Fibroblast of the conjunctiva (primary cell): ENCODE measurements at regions not wholly inside any gene's neighbourhood (a gene's known extent, or its start where the extent isn't known, plus 50 kb on each side); places are given as distances from the start of the nearest gene placed in this dataset.
"Not testable (repeated sequence)": the region's sequence is repeated elsewhere in the genome, so short reads cannot be mapped to it uniquely, and the experiment has no call there.

Experiments used
- DNase-seq: peaks from one replicate; pipeline ENCODE4 v3.0.0-alpha.2; 2010; ENCODE audit warnings: low read depth

DNA sequence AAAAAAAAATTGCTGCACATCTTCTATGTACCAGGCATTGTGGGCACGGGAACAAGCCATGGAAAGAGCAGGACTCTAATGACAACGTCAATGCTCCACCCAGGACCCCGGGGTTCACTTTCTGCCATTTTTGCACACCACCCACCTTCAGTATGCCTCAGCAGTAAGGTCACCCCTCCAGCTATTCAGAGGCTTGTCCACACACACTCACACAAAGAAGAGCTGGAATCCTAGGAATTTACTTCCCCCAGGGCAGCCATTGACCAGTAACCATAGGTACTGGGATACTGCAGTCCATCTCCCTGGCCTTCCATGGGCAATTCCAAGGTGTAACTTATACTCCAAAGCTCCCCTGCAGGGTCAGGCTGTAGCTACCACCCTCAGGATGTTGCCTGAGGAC, 170.8 kb downstream of the SUCLG1 start:
- DNase-seq = no peak

DNA sequence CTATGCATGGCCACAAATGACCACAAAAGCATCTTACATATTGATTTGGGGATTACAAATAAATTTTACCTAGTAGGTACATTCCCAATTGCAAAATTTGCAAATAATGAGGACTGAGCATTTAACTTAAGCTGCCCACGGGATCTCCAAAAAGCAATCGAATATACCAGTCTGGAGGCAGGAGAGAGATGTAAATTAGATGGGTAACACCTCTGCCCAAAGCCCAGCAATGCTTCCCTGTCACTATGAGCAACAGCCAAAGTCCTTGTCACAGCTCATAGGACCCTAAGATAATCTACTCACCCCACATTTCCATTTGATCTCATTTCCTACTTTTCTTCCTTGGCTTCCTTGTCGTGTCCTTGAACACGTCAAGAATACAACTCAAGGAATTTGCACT, 172.2 kb downstream of the SUCLG1 start:
- DNase-seq = no peak

DNA sequence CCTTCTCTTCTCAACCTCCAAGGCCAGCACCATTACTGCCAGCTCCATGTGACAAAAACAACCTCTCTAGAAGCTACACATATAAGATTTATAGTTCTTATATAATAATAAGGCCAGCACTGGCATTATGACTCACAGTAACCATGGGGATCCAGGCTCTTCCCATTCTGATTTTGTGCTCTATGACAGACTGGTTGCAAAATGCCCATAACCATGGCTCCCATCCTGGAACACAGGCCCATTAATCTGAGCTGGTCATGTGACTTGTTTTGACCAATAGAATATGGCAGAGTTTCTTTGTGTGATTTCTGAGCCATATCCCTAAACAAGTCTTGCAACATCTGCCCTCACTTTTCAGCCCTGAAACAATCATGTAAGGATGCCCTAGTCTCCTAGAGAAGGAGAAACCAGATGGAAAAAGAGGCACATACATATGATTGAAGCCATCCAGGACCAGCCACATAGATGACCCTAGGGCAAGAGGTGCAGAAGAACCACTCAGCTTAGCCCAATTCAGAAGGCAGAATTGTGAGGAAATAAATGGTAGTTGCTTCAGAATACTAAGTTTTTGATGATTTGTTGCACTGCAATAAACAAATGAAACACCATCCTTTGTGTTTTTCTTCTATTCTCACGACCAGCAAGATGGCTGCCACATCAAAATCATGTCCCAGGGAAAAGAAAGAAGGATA, 173.9 kb downstream of the SUCLG1 start:
- DNase-seq = no peak

DNA sequence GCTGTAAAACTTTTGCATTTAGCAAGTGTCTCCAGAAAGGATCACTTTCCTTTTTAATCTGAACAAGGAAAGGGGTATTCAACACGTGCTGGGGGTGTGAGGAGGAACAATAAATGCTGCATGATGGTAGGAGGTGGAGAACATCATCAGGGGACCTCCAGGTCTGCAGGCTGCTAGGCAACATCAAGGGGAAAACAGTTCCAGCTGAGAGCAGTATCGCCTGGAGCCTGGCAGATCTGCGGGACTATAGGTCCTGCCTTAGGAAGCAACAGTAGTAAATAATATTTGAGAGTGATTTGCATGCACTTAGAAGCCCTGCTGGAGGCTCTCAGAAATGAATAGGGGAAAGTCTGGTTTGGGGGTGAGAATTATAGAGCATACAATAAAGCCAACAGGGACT, 175.6 kb downstream of the SUCLG1 start:
- no peak for DNase-seq

DNA sequence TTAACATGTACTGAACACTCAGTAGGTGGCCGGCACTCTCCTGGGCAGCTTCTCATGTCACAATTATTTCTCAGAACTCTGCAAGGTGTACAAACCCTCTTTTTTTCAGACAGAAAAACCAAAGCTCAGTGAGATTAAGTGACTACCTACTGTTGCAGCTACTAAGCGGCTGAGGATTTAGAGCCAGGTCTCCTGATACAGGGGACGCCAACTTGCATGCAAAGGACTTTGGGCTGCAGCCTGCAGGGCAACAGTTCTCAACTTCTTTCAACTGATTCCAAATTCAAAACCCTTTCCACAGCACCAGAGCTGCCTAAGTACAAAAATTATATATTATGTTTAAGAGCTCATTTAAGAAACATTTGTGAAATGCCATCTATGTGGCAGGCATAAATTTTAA, 177.6 kb downstream of the SUCLG1 start:
- DNase-seq = no peak

DNA sequence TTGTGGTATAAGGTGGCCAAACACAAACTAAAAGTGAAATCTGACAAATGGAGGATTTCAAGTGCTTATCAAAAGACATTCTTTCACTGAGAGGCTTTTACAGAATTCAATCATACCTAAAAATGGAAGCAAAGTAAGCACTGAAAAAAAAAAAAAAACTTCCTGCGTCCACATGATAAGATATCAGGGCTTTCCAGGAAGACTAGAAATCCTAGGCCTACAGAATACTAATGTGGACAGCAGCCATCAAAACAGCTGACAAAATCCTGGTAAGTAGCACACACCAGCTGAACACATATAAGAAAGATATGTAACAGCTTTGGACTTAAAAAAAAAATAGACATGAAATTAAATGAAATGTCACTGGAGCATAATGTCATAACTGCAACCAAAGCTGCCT, 178.2 kb downstream of the SUCLG1 start:
- no peak for DNase-seq

DNA sequence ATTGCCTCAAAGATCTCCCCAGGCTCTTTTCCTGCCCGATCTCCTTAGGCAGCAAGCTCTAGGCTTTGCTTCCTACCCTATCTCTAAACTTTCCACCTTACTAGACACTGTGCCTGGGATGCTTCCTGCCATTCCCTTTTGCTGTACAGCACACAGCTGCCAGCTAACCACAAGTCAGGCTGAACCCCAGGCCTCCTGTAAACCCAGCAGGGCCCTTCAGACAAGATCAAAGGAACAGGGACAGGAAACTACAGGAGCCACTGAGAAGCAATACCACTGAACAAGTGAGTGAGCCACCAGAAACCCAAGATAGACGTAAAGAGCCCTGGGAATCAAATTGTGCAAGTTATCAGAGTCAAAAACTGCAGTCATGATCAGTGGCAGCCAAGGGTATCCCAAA, 180.7 kb downstream of the SUCLG1 start:
- DNase-seq = no peak

DNA sequence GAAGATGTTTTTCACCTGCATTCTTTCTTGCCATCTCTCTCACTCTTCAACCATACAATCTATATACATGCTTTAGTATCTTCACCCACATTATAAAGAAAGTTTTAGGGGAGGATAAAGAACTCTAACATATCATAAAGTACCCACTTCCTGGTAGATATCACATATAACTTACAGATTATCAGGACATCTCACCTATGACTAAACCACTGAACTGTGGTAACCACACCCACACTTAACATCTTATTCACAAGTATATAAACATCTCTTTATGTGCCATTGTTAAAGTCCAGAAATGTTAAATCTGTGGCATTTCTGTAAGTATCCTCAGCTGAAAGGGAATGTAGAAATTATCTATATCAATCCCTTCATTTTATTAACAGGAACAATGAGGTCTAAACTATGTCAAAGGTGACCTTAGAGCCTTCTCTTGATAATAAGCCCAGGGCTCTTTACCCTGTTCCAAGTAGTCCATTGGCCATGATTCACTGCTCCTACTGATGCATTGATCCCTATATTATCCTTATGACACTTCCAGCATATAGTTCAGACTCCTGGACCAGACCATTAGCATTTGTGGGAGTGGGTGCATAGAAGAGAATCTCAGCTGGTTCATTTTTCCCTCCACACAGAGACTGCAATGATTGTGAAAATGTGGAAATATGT, 182.4 kb downstream of the SUCLG1 start:
- DNase-seq = no peak

DNA sequence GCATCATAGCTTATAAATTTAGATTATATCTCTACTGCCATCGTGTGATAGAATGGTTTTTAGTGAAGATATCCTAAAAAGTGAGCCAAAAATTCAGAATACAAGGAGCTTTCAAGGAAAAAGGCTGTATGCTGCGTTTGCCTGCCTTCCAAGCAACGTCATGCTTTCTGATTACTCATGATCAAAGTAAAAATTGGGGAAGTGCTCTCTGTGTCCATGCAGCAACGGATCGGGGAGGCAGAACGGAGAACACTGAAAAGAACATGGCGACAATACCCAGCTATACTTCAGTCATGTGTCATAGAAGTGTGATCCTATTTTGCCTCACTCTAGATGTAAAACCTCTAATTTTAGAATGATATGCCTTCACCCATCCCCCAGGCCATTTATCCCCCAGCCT, 185.7 kb downstream of the SUCLG1 start:
- DNase-seq = no peak

DNA sequence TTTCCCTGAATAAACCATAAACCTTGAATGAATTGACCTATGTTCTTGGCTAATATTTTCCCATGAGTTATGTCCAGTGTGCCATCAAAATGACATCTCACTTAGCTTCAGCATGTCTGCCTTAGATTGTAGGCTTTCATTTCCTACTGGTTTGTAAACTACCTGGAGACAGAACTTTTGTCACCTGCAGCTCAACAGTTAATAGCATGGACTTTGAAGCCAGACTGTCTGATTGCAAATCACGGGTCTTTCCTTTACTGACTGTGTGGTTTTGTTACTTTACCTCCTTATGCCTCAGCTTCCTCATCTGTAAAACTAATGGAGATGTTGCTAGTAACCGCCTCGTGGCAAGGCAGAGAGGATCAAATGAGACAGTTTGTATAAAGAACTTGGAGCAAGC, 187.1 kb downstream of the SUCLG1 start:
- DNase-seq = no peak

DNA sequence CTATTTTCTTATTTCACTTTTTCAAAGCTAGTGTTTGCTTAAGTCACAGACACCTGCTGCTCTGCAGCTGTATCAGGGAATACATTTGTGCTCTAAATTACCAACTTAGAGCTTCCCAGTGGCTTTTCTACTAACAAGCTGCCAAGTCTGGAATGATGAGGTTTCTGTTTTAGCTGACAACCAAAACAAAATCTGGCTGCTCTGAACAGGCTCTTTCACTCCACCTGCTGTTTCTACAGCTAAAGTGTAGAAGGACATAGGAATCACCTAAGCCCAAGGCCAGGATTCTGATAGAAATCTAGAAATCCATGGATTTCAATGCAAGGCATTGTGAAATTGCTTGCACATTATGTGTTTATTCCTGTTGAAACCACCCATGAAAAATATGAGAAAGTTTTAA, 201.2 kb downstream of the SUCLG1 start:
- no peak for DNase-seq

DNA sequence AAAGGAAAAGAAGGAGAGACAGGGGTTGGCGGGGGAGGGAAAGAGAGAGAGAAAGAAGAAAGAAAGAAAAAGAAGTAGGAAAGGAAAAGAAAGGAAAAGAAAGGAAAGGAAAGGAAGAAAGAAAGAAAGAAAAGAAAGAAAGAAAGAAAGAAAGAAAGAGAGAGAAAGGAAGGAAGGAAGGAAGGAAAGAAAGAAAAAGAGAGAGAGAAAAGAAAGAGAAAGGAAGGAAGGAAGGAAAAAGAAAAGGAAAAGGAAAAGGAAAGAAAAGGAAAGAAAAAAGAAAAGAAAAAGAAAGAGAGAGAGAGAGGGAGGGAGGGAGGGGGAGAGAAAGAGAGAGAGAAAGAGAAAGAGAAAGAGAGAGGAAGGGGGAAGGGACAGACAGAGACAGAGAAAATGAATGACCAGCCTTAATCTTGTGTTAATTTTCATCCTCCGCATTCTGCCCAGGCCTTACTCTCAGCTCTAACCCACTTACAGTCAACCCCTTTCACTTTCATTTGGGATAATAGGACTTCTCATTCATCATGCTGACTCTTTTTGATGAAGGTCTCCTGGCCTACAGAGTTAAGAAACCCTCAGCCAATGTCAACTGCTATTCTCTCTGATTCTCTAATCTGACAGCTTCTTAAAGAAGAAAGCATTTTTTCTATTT, 207.3 kb downstream of the SUCLG1 start:
- no peak for DNase-seq

DNA sequence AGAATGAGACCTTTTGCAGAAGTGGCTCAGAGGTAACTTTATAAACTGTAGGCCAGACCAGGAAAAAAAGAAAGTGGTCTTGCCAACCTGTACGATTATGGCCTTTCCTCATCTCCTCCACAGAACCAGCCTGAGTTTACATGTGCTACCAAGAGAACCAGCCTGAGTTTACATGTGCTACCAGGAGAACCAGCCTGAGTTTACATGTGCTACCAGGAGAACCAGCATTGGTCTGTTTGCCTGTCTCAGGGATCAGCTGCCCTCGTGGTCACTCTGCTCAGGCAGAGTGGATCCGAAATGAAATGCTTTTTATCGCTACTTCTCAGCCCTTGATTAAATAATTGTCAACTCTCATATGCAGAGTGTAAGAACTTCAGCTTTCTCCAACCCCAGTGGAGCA, 209.9 kb downstream of the SUCLG1 start:
- DNase-seq = no peak

DNA sequence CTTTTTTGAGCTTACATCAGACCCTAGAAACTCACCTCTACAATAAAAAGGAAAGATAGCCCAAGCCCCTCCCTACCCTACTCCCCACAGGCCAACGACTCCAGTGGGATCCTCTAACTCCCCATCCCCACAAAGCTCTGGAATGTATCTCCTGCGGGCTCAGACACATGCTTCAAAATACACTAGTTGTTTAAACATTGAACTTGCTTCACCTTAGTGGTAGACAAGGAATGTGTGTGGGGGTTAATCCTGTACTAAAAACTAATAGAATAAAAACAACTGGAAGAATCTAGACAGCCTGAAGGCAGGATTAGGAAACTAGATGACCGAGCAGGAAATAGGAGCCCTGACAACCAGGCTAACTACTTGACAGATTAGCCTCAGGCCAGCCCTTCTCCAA, 211.5 kb downstream of the SUCLG1 start:
- DNase-seq = no peak

DNA sequence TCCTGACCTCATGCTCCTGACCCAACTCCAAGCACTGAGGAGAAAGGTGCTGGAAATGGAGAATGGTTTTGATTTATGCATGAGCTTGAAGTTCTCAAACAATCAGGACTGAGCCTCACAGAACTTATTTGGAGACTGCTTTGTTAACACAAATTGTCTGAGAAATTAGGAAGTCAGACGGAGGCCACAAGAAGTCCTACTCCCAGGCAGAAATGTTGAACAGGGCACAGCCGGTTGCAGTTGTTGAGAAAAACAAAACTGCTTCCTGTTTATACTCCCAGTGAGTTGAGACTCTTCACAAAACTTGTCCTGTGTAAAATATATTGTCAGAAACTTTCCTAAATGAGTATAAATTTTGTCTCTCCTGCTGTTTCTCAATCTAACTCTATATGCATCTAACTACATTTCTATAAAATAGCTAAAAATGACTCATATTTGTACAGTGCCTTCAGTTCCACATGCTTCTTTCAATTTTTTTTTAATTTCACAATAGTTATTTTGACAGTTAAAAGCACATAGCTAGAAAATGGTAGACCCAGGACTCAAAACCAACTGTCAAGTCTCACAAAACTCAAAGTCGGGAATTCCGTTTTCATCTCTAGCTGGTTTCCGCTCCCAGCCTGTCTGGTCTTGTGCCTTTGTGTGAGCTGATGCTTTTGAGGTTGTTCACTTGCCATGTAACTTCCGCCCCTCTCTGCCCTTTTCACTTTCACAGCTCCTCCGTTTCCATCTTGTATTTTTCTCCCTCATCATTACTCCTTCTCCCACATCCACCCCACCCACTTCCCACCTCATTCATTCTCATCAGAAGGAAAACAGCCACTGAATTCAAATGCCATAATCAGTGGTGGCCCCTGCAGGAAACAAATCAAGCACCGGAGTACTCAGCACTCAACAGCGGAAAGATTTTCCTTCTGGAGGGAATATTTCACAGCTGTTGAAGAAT, 215.0 kb downstream of the SUCLG1 start:
- DNase-seq = no peak

DNA sequence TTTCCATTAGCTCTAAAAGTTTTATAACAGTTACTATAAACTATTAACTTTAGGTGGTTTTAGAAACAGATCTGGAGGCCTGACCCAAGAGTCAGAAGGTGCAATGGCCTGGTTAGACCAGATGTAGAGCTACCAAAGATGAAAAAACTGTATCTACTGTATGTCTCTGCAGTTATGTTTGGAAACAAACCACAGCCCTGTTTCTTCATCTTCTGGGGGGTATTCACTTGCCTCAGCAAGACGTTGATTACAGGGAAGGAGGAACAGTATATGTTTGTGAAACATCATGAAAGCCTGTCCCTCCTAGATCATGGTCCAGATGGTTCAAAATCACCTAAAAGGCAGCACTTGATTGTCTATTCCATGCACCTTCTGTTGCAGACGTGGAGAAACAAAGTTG, 220.2 kb downstream of the SUCLG1 start:
- no peak for DNase-seq

DNA sequence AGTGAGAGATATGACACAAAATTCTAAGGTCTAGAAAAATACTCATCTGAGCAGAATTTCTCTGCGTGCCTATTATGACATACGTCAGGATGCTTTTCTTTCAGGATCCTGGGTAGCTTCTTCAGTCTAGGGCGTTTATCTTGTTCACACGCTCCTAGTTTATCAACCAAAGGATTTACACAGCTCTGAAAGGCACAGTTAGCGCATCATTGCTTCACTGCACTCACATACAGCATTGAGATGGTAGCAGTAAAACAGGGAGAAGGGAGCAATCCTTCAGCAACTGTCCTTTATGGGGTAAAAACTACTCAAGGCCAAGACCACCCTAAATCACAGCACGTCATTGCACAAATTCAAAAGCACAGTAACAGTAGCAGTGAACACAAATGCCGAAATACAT, 222.8 kb downstream of the SUCLG1 start:
- no peak for DNase-seq

DNA sequence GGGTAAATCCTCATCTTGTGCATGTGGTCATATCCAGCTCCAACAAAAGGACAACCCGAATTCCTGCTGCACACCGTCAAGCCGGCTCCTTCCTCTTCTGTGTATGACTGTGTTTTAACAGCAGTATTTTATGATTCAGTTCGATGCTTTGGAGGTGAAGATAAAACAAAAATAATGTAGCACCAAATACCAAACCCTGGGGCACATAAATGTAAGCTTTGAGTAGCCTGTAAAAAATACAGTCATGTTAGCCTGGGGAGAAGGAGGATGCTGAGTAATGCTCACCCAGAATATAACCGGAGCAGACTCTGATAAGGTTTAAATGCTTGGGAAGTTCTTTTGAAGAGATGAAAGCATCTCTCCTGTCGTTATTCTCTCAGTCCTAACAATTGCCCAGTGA, 225.0 kb downstream of the SUCLG1 start:
- DNase-seq = no peak

DNA sequence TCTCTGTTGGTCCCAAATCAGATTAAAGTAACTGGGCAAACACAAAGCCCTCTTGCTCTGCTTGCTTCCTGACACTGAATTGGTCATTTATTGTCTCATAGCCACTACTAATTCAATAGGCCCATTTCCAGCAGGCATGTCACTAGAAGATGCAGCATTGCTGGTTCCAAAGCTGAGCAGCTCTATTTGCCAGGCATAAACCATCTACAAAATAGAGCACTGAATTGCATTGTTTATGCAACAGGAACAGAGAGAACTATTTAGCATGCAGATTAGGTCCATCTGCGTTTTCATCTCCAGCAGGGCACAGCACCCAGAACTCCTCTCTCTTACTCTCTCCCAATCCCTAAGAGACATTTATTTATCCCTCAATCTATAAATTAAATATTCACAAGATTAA, 227.6 kb downstream of the SUCLG1 start:
- no peak for DNase-seq

DNA sequence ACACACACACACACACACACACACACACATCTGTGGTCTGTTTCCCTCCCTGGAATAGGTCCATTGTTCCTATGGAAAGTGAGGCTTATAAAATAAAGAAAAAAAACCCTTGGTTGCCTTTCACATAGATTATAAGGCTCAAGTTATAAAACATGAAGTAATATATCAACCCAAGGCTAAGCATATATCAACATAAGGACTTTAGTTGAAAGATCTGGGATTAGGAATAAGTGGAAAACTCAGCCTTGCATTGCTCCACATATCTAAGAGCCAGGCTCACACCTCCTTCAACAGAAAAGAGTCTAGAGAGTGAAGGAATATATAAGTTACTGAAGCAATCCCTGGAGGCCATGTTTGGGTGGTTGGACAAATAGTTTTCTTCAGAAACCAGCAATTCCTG, 235.0 kb downstream of the SUCLG1 start:
- no peak for DNase-seq

DNA sequence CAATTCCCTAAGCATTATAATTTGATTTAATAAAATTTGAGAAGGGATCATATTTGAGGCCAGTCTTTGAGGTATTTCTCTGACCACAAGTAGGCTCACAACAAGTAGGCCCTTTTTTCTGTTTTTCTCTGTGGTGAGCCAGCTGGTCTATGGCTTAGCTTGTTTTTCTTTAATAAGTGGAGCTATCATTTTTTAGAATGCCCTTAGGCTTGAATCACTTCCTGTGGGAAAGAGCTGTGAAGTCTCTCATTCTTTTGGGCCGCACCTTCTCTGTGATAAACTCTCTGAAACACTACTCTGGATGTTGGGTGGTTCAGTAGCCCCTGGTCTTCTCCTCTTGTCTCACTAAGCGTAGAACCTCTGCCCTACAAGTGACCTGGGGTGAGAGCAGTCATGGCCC, 235.9 kb downstream of the SUCLG1 start:
- no peak for DNase-seq

DNA sequence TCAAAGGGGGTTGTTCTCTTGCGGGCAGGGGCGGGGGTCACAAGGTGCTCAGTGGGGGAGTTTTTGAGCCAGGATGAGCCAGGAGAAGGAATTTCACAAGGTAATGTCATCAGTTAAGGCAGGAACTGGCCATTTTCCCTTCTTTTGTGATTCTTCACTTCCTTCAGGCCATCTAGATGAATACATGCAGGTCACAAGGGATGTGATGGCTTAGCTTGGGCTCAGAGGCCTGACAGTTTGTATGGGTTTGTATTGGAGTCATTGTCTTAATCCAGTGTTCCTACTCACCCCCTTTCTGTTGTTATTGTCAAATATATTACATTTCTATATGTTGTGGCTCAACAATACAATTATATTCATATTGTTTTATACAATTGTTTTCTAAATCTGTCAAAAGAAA, 238.0 kb downstream of the SUCLG1 start:
- DNase-seq = not testable (repeated sequence)

DNA sequence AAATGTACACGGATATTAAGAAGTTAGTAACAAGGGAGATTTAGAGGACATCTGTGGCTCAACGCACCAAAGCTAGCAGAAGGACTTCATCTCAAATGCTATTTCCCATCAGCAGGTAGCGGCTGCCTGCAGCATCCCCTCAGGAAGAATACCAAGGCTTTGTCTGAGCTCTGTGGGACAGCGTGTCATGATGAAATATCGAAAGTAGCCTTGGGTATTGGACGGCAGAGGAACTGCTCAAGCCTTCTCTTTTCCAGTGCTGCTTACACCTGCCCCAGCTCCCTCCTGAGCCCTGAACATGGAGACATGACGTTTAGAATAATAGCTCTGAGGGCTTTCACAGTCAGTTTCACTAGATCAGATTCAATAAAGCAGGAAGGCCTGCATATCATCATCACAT, 241.6 kb downstream of the SUCLG1 start:
- DNase-seq = no peak
